Hepatic stellate cell (primary cell): ENCODE measurements at regions not wholly inside any gene's neighbourhood (a gene's known extent, or its start where the extent isn't known, plus 50 kb on each side); places are given as distances from the start of the nearest gene placed in this dataset.
A peak's percentile ranks its signal among the peaks of the same experiment; 100 is the strongest.

Experiments
- DNase-seq: peaks from one replicate; pipeline ENCODE4 v3.0.0; 2011; ENCODE audit warnings: low spot score

DNA sequence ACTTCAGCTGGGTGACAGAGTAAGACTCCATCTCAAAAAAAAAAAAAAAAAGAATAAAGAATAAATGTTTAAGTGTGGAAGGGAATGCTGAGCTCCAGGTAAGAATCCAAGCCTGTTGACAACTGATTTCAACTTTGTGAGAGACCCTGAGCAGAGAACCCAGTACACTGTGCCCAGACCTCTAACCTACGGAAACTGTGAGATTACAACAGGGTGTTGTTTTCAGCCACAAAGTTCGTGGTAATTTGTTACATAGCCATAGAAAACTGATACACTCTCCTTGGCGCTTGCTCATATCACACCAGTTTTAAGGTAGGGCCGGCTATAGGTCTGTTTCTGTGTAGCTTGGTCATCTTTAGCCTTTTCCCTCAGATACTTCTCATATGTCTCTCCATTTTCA is 98.4 kb upstream of the PAPOLG start:
- DNase-seq, result no peak

DNA sequence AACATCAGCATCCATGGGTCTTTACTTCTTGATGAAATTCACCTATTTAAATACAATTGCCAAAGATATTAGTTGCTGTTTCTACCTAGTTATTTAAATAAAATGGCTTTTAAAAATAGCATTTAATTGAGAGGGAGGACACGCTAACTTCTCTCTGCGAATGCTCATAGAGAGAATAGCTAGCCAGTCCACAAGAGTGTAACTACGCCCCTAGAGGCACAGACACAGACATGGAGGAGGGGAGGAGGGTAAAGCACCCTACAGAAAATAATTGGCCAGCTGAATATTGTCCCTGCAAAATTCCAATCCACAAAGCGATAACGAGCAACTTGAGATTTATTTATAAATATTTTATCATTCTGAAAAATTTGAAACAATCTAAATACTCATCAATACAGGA is 97.0 kb upstream of the PAPOLG start:
- DNase-seq, result no peak

DNA sequence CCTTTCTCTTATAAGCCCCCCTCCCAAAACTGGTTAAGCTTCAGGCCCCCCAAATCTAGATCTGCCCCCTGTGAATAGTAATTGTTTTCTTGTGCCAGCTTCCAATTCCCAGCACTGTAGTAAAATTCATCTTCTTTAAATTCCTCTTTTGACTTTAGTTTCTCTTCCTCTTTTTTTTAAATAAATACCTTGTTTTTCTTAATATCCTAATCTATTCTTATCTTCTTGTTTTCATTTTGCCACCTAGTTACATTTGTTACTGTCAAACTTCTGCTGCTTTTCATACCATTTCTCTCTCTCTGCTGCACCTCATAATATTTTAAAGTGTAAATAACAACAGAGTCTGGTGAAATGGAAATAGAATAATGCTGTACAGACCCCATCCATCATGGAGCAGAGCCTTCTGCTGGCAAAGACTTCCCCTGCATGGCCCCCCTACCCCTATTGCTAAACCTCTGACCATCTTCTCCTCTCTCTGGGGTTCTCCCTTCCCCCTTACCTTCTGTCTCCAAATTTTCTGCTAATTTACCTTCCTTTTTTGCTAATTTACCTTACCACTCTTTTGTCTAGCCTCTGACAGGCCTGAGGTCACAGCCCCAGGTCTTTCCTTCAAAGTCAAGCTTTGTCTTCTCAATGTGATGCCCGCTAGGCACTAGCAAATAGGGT is 94.9 kb upstream of the PAPOLG start:
- no peak for DNase-seq

DNA sequence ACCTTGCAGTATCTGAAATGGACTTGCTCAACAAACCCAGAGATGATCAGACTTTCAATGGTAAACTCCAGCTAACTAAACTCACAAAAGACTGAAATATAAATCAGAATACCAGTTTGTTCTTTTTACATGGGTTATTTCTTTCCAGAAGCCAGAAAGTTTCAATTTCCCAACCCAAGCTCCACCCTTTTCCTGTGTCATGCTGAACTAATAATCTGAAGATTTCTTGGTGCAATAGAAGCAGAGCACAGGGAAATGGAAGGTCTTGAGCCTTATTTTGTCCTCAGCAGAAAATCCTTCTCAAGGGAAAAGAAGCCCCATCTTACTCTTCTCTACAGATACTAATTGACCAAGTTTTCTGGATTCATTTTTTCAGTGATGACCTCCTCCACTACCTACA is 93.3 kb upstream of the PAPOLG start:
- no peak for DNase-seq

DNA sequence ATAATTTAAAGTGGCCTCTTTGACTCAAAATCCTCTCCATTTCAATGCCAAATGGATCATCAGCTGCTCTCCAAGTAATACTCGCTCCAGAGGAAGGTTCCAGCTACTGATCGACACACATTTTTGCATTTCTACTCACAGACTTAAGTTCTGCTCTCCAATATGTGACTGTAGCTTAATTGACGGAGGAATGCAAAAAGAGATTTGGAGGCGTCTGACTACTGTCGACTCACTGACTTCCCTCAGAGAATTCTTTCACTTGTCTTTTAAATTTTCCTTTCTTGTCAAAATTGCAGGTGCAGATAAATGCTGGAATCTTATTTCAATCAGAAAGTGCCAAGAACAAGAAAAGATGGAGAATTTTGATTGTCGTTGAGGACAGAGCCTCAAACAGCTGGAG is 84.1 kb upstream of the PAPOLG start:
- no peak for DNase-seq

DNA sequence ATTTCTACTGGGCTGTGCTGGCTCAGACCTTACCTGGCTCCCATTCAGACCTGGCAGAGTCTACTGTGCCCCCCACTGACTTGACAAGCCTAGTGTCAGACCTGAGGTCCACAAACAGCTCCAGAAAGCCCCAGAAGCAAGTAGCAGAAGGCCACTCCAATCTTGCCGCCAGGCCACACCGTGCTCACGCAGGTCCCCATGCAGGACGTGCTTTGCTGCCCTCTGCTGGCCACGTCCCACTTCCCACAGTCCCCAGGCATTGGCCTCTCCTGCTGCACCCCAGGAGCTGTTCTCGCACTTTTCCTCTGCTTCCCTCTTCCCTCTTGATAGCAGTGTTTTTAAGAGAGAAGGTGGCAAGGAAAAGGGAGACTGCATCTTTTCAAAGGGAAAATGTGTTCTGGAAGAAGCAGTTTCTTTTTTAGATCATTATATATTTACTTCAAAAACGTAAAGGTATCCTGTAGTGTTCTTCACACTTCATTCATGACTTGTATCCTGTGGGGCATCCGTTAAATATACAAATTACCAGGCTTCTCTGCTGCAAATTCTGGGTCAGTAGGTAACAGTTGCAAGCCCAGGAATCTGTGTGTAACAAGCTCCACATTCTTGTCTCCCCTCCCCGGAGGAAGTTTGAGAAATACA is 81.4 kb upstream of the PAPOLG start:
- peak; percentile 78 for DNase-seq

DNA sequence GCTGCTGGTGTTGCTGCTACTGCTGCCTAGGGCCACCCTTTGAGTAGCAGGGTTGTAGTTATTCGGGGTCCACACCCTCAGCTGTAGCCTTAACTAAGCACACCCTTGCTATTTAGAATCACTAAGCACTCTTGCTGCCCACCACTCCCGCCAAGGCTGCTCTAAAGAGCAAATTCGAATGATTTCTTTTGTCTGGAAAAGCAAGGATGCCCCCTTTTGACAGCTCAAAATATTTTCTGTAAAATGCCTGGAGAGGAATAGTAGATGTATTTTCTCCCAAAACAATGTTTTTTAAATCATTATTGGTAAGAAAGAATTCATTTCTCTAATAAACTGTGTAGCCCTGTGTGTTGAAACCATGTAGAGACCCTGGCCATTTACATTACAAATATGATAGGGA is 80.8 kb upstream of the PAPOLG start:
- no peak for DNase-seq

DNA sequence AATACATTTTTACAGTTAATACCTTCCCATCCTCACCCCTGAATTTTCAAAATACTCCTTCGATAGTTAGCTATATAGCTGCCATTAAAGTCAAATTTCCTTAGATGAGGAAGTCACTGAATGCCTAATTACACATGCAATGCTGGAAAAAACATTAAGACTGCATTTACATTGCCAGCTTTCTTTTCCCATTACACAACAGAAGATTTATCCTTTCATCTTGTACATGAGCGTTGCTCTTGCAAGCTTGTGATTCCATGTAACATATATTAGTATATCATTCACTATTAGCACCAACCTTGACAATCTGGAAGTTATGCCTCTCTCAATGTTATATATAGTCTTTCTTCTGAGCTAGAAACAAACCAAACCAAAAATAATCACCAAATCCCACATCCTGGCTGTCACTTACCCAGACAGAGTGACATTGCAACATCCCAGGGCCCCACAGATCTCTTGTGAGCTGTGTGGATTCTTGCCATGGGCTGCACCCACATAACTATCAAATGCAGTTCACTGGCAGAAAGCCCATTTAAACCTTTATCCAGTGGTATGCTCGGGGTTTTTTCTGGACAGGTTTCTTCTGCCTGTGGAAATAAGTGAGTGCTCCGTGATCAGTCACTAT is 79.2 kb upstream of the PAPOLG start:
- no peak for DNase-seq

DNA sequence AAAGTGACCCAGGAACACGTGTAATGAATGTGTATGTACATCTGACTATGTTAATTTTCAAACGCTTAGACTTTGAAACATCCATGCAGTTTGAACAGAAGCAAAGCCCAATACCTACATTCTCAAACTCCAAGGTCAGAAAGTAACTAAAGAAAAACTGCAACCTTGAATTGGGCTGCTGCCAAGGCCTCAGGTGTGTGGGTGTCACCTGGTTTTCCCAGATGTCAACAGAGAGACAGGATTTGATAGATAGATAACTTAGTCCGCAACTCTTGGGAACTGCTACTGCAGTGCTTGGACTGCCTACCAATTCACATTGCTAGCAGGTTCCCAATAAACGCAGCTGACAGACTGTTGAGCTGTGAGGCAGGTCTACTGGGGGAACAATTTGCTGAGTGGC is 78.7 kb upstream of the PAPOLG start:
- no peak for DNase-seq

DNA sequence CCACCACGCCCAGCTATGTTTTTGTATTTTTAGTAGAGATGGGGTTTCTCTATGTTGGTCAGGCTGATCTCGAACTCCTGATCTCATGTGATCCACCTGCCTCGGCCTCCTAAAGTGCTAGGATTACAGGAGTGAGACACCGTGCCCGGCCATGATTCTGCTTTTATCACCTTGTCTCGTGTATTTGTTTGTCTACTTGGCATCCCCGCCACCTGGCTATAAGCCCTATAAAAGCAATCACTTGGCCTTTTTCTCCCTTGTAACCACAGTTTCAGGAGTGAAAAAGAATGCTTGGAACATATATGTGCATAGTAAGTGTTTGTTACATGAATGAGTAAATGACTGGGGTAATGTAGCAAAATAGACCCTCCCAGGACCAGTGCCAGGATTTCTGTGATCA is 77.5 kb upstream of the PAPOLG start:
- no peak for DNase-seq

DNA sequence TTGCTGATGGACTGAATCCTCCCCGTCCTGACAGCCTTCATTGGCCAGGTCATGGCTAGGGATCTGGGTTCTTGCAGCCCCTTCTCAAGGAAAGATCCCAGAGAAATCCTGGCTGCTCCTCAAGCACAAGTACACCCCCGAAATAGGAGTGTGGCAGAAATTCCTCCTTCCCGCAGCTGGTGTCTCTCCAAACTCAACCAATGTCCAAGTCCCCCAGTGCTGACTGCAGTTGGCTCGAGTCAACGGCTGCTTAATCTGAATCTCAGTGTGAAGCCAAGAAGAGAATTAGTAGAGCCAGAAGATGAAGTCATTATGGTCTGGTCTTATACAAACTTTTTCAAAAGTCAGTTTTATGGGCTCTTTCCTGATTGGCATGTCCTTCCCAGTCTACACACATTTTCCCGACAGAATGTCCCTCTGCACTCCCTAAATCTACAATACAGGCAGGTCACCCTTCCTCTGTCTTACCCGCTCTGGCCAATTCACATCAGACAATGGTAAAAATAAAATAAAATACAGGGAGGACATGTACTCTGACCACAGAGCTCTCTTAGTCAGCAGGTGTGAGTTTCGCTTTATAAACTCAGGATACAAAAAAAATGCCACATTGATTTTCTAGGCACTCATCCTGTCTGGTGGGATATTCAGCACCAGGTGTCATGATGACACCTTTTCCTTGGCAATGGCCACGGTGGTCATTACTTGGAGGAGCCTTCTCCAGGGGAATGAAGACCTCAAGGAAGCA is 76.9 kb upstream of the PAPOLG start:
- no peak for DNase-seq

DNA sequence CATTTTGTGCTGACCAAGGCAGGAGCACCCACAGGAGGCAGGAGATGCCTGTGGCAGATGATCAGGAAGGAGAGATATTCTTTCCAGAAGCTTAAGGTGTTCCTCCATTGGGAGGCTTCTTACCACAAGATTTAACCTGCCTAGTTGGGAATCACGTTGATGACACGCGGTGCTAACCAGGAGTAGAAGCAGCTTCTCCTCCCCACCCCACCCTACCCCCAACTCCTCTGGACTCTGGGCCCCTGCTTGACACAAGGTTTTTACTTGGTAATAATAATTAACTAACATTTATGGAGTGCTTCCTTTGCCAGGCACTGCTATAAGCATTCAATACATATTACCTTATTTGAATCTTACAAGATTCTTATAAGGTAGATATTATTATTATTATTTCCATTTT is 62.5 kb upstream of the PAPOLG start:
- no peak for DNase-seq

DNA sequence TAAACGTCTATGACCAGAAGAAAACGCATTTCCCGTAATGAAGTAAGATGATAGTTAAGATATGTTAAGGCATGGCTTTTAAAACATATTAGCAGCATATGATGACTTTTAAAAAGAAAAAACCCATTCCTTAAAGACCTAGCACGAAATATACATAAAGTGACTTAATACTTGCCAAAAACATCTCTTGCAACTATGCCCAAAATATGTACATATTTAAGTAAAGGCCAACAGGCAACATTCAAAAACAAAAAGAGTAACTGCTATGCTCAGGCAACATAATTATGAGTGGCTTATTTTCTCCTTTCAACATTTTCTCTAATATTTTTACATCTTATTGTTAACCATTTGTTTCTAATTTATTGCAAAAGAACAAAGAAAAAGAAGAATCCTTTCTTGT is 60.3 kb upstream of the PAPOLG start:
- no peak for DNase-seq

DNA sequence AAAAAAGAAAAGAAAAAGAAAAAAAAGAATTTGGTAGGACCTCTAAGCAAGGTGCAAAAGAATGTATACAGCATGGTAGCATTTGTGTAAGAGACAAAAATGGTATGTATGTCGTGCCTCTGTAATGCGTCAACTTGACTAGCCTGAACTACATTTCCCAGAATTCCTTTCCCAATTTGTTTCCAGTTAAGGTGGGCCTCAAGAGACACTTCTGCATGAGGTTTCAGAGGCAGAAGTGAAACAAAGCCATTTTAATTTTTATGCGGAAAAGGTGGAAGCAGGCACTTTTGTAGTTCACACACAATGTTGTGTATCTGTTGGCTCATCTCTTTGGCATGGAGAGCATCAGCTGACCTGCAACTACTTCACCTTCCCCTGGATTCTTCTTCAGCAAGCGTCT is 56.5 kb upstream of the PAPOLG start:
- no peak for DNase-seq

DNA sequence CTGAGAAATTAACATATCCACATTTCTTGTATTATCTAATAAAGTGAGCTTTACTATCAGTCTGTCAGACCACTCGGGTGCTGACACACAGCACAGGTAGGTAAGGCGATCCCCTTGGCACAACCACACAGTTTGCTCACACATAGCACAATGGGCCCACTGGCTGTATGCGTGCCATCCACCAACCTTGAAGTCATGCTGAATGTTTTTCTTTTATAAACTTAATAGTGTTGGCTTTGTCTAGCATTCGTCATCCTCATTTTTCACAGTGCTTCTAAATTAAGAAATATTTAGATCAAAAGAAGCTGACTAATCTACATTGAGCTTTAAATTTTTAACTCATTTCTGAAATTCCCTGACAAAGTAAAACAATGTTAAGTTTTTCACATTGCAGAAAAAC is 50.0 kb upstream of the PAPOLG start:
- DNase-seq, result no peak
